ENCODE measurements at regions not wholly inside any gene's neighbourhood (a gene's known extent, or its start where the extent isn't known, plus 50 kb on each side); places are given as distances from the start of the nearest gene placed in this dataset.

DNA sequence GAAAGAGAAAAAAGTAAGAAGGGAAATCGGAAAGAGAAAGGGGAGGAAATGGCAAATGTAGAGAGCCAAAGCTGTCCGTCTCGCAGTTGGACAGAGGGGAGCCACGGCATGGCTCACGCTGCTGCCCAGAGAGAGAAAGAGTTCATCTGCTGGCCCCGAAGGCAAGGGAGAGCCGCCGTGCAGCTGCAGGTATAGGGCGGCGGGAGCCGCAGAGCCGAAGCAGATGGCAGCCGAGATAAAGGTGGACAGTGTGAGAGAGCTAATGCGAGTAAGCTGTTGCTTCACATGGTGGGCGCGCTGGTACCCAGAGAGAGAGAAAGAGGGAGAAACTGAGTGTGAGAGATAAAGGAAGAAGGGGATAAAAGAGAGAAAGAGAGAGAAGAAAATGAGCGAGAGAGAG is 188.4 kb upstream of the PPP1R26 start:
- no peak for TF ChIP-seq POLR2A (IDR thresholded peaks at IDR 0.05)
- TF ChIP-seq CTCF (IDR thresholded peaks at IDR 0.05 in 4 of 5, conservative IDR thresholded peaks at IDR 0.05 in 1 of 5), result no peak

Measured in gastrocnemius medialis (tissue), 4 donors.